ENCODE measurements at regions not wholly inside any gene's neighbourhood (a gene's known extent, or its start where the extent isn't known, plus 50 kb on each side); places are given as distances from the start of the nearest gene placed in this dataset.
"Not testable (repeated sequence)": the region's sequence is repeated elsewhere in the genome, so short reads cannot be mapped to it uniquely, and the experiment has no call there.

DNA sequence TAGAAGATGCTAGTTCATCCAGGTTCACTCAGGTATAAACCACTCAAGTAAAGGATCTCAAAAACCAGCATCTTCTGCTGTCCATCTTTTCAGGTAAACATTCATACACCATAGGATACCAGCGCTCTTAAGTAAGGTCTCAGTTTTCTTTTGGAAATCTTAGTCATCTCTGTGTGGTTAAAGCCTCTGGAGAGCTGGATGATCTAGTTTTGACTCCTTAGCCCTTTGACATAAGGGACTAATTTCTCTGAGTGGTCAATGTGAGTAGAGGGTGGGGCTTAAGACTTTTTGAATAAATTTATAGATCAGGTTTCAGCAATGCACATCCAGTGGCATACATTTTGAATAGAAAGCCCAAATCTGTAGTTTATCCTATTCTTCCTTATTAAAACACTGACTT is 92.3 kb downstream of the CTH start:
- DNase-seq, result peak; percentile 32
- Histone ChIP-seq H3K4me3 (ENCODE audit: low read depth, low read length) (no peak overlapping the region), H3K27ac (no peak overlapping the region), H3K27me3 (replicated peaks) (no peaks in the 10 kb centered on the region), H3K36me3 (replicated peaks) (no peaks in the 10 kb centered on the region)
- TF ChIP-seq CTCF (IDR thresholded peaks at IDR 0.05; ENCODE audit: low read depth, low read length, missing control alignments), result no peak
- in situ Hi-C loops (cut with HindIII; ENCODE audit: low pct_ligation_motif_present, low sequenced_read_pairs), result no loop called here

DNA sequence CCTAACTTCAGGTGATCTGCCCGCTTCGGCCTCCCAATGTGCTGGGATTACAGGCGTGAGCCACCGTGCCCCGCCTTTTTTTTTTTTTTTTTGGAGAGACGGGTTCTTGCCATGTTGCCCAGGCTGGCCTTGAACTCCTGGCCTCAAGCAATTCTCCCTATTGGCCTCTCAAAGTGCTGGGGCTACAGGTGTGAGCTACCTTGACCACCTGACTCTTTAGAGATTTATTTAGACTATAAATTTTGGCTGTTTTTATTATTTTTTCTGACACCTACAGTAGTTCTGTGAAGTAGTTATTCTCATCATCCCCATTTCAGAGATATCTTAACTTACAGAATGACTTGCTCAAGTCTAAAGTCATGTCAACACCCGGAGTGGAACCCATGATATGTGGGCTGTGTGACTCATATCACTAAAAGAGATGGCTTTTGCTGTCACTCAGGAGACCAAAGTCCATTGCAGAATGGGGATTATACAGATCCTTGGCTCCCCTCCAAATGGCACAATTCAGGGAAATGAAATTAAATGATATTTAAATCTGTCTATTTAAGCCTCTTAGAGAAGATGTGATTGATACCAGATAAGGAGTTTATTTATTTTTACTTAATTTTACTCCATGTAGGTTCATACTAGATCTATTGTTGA is 93.2 kb downstream of the CTH start:
- in situ Hi-C loops (cut with HindIII; ENCODE audit: low pct_ligation_motif_present, low sequenced_read_pairs), result no loop called here
- peak overlapping the region; percentile 53 for H3K27ac ChIP-seq
- no peaks in the 10 kb centered on the region for H3K36me3 ChIP-seq (replicated peaks)
- no peaks in the 10 kb centered on the region for H3K27me3 ChIP-seq (replicated peaks)
- H3K4me3 ChIP-seq (ENCODE audit: low read depth, low read length), result no peak overlapping the region
- TF ChIP-seq CTCF (IDR thresholded peaks at IDR 0.05; ENCODE audit: low read depth, low read length, missing control alignments), result no peak
- DNase-seq, result peak; percentile 72

DNA sequence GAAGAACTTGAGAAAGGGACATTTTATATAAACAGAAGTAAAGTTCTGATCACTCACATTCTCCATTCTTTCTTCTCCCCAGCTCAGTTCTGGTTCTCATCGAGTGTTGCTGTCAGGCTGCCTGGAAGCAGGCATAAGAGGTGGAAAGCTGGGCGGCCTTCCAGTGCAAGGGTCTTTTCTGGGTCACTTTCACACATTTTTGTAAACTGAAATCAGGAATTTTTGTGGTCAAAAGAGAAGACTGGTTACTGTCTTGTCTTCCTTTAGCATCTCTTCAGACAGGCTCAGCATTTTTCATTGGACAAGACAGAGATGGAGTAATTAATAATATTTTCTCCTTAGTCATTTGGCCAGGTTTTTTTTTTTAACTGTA is 93.7 kb downstream of the CTH start:
- in situ Hi-C loops (cut with HindIII; ENCODE audit: low pct_ligation_motif_present, low sequenced_read_pairs), result no loop called here
- DNase-seq, result peak; percentile 77
- no peaks in the 10 kb centered on the region for H3K36me3 ChIP-seq (replicated peaks)

GRCh38 chr1:70507991-70508390 is 96.9 kb downstream of the CTH start:
- H3K4me3 ChIP-seq (ENCODE audit: low read depth, low read length); in situ Hi-C loops (cut with HindIII; ENCODE audit: low pct_ligation_motif_present, low sequenced_read_pairs); DNase-seq; H3K36me3 ChIP-seq (replicated peaks); H3K27me3 ChIP-seq (replicated peaks); H3K27ac ChIP-seq: not testable (repeated sequence)

More for the DNA sequence above, 93.7 kb downstream of the CTH start:
- Histone ChIP-seq H3K27ac (peak overlapping the region; percentile 53), H3K4me3 (ENCODE audit: low read depth, low read length) (no peak overlapping the region), H3K27me3 (replicated peaks) (no peaks in the 10 kb centered on the region)
- no peak for TF ChIP-seq CTCF (IDR thresholded peaks at IDR 0.05; ENCODE audit: low read depth, low read length, missing control alignments)

GRCh38 chr1:70509996-70510876 is 99.2 kb downstream of the CTH start:
- in situ Hi-C loops (cut with HindIII; ENCODE audit: low pct_ligation_motif_present, low sequenced_read_pairs), result no loop called here
- no peak overlapping the region for H3K4me3 ChIP-seq (ENCODE audit: low read depth, low read length)
- H3K27me3 ChIP-seq (replicated peaks), result no peaks in the 10 kb centered on the region
- H3K27ac ChIP-seq, result no peak overlapping the region
- no peaks in the 10 kb centered on the region for H3K36me3 ChIP-seq (replicated peaks)
- peak; percentile 59 for DNase-seq
- peak; percentile 56 for TF ChIP-seq CTCF (IDR thresholded peaks at IDR 0.05; ENCODE audit: low read depth, low read length, missing control alignments)

DNA sequence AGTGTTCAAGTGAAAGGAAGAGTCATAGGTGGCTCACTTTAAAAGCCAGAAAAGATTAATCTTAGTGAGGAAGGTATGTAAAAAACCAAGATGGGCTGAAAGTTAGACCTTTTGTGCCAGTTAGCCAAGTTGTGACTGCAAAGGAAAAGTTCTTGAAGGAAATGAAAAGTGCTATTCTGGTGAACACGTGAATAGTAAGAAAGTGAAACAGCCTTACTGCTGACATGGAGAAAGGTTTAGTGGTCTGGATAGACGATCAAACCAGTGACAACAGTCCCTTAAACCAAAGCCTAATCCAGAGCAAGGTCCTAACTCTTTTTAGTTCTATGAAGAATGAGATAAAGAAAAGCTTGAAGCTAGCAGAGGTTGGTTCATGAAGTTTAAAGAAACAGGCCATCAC is 106.4 kb downstream of the CTH start:
- Histone ChIP-seq H3K4me3 (ENCODE audit: low read depth, low read length) (no peak overlapping the region), H3K27me3 (replicated peaks) (no peaks in the 10 kb centered on the region), H3K36me3 (replicated peaks) (no peaks in the 10 kb centered on the region), H3K27ac (no peak overlapping the region)
- TF ChIP-seq CTCF (IDR thresholded peaks at IDR 0.05; ENCODE audit: low read depth, low read length, missing control alignments), result no peak
- no peak for DNase-seq
- in situ Hi-C loops (cut with HindIII; ENCODE audit: low pct_ligation_motif_present, low sequenced_read_pairs), result no loop called here
